ENCODE measurements at regions not wholly inside any gene's neighbourhood (a gene's known extent, or its start where the extent isn't known, plus 50 kb on each side); places are given as distances from the start of the nearest gene placed in this dataset.

DNA sequence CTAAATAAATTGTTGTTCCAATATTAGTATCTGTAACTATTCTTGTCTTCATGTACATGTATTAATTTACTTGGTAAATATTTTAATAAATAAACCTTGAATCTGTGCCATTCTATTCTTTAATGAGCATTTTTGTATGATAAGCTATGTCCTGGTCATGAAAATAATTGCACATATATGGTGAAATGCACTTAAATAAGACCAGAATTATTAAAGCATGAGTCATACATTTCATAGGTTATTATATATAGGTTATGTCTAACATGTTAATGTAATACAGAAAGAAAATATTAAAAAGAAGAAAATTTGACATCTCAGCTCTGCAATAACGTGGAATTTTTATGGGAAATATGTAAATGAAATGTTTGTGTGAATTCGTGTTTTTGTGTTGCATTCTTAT, 1168.1 kb downstream of the TAF11L14 start:
- WGBS (ENCODE audit: low lambda C conversion rate), result 0% methylated on average over 2 of the region's 2 CpGs
- no TSS peak for BruUV-seq (replicated peaks)

More for the DNA sequence above, 1168.1 kb downstream of the TAF11L14 start:
- Histone ChIP-seq H3K4me3 (replicated peaks in 1 of 3; ENCODE audit: insufficient read depth in 1 of 3, low read depth in 2 of 3, low read length in 3 of 3) (no peak overlapping the region), H3K9ac (ENCODE audit: insufficient read depth, low read depth, low read length) (no peak overlapping the region), H3K4me1 (ENCODE audit: insufficient read depth, low read length) (no peaks in the 10 kb centered on the region), H3K27me3 (ENCODE audit: control insufficient read depth in 1 of 2, insufficient read depth in 2 of 2, low read length in 2 of 2) (no peaks in the 10 kb centered on the region), H3K9me3 (ENCODE audit: low read length) (peaks cover 17% of the 10 kb centered on the region), H3K79me2 (ENCODE audit: insufficient read depth, low read length) (no peaks in the 10 kb centered on the region), H4K20me1 (ENCODE audit: insufficient read depth, low read length) (no peaks in the 10 kb centered on the region), H3K4me2 (ENCODE audit: low read depth, low read length) (no peak overlapping the region), H2AFZ (ENCODE audit: low read length) (no peak overlapping the region), H3K36me3 (replicated peaks in 1 of 2; ENCODE audit: control insufficient read depth in 1 of 2, insufficient read depth in 2 of 2, low read length in 2 of 2) (no peaks in the 10 kb centered on the region), H3K27ac (ENCODE audit: extremely low read length, insufficient read depth, low read length) (no peak overlapping the region)
- DNase-seq (ENCODE audit: low spot score) (no peak), ATAC-seq (no peak), FAIRE-seq (no peak)
- in situ Hi-C loops (cut with HindIII; ENCODE audit: extremely low pct_ligation_motif_present, low pct_unique_long_range_greater_than_20kb) (no loop called here), intact Hi-C loops (cut with micrococcal nuclease; ENCODE audit: unreplicated experiment) (no loop called here)
- CTCF ChIA-PET (ENCODE audit: low intra/inter-chr PET ratio, low total read pairs), result no interaction called here
- POLR2A ChIA-PET, result no interaction called here
- TF ChIP-seq AKAP8 (CRISPR knock-in tag; IDR thresholded peaks at IDR 0.05) (no peak), HNRNPUL1 (IDR thresholded peaks at IDR 0.05; ENCODE audit: low read depth, low read length) (no peak), ZNF567 (CRISPR knock-in tag; IDR thresholded peaks at IDR 0.05; ENCODE audit: borderline replicate concordance) (no peak), YEATS4 (CRISPR knock-in tag; IDR thresholded peaks at IDR 0.05; ENCODE audit: borderline replicate concordance) (no peak)
- TF ChIP-seq, protein P1, sequence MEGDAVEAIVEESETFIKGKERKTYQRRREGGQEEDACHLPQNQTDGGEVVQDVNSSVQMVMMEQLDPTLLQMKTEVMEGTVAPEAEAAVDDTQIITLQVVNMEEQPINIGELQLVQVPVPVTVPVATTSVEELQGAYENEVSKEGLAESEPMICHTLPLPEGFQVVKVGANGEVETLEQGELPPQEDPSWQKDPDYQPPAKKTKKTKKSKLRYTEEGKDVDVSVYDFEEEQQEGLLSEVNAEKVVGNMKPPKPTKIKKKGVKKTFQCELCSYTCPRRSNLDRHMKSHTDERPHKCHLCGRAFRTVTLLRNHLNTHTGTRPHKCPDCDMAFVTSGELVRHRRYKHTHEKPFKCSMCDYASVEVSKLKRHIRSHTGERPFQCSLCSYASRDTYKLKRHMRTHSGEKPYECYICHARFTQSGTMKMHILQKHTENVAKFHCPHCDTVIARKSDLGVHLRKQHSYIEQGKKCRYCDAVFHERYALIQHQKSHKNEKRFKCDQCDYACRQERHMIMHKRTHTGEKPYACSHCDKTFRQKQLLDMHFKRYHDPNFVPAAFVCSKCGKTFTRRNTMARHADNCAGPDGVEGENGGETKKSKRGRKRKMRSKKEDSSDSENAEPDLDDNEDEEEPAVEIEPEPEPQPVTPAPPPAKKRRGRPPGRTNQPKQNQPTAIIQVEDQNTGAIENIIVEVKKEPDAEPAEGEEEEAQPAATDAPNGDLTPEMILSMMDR (CRISPR knock-in tag; IDR thresholded peaks at IDR 0.05), result no peak
- TF ChIP-seq, protein P2, sequence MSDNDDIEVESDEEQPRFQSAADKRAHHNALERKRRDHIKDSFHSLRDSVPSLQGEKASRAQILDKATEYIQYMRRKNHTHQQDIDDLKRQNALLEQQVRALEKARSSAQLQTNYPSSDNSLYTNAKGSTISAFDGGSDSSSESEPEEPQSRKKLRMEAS (IDR thresholded peaks at IDR 0.05), result no peak
- TF ChIP-seq, protein P3, sequence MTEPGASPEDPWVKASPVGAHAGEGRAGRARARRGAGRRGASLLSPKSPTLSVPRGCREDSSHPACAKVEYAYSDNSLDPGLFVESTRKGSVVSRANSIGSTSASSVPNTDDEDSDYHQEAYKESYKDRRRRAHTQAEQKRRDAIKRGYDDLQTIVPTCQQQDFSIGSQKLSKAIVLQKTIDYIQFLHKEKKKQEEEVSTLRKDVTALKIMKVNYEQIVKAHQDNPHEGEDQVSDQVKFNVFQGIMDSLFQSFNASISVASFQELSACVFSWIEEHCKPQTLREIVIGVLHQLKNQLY (CRISPR knock-in tag; IDR thresholded peaks at IDR 0.05), result no peak
- TF ChIP-seq, protein P4, sequence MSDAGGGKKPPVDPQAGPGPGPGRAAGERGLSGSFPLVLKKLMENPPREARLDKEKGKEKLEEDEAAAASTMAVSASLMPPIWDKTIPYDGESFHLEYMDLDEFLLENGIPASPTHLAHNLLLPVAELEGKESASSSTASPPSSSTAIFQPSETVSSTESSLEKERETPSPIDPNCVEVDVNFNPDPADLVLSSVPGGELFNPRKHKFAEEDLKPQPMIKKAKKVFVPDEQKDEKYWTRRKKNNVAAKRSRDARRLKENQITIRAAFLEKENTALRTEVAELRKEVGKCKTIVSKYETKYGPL (CRISPR knock-in tag; IDR thresholded peaks at IDR 0.05), result no peak

Measured in HepG2 (cell line).